ENCODE measurements at regions not wholly inside any gene's neighbourhood (a gene's known extent, or its start where the extent isn't known, plus 50 kb on each side); places are given as distances from the start of the nearest gene placed in this dataset.

DNA sequence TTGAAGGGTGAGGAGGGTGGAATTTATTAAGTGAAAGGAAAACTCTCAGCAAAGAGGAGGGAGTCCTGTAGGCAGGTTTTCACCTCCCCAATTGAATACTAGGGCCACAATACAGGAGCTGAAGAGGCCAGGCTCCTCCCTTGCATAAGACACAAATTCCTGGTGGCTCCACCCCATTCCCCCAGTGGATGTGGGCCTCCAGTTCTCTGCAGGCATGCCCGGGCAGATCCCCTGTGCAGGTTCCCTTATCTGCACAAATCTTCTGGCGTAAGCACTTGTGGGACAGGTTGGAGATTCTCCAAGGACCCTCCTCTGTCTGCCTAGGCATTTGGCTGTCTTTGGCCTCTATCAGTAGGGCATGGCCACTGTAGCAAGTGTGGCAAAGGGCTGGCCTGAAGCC lies 847.1 kb upstream of the MBL2 start:
- CTCF ChIA-PET = no interaction called here
- H3K36me3 Mint-ChIP-seq (ENCODE audit: low read depth) = no peaks in the 10 kb centered on the region
- no peak overlapping the region for H3K27ac Mint-ChIP-seq
- POLR2A ChIA-PET = no interaction called here
- no peaks in the 10 kb centered on the region for H3K4me1 Mint-ChIP-seq (ENCODE audit: low read depth)
- no peak for DNase-seq
- no peak overlapping the region for H3K4me3 Mint-ChIP-seq
- H3K9me3 Mint-ChIP-seq = peaks cover 2% of the 10 kb centered on the region
- ATAC-seq = no peak
- no peaks in the 10 kb centered on the region for H3K27me3 Mint-ChIP-seq
- intact Hi-C loops (cut with micrococcal nuclease) = no loop called here
- TF ChIP-seq, protein P1, sequence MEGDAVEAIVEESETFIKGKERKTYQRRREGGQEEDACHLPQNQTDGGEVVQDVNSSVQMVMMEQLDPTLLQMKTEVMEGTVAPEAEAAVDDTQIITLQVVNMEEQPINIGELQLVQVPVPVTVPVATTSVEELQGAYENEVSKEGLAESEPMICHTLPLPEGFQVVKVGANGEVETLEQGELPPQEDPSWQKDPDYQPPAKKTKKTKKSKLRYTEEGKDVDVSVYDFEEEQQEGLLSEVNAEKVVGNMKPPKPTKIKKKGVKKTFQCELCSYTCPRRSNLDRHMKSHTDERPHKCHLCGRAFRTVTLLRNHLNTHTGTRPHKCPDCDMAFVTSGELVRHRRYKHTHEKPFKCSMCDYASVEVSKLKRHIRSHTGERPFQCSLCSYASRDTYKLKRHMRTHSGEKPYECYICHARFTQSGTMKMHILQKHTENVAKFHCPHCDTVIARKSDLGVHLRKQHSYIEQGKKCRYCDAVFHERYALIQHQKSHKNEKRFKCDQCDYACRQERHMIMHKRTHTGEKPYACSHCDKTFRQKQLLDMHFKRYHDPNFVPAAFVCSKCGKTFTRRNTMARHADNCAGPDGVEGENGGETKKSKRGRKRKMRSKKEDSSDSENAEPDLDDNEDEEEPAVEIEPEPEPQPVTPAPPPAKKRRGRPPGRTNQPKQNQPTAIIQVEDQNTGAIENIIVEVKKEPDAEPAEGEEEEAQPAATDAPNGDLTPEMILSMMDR (IDR thresholded peaks at IDR 0.05) = no peak

DNA sequence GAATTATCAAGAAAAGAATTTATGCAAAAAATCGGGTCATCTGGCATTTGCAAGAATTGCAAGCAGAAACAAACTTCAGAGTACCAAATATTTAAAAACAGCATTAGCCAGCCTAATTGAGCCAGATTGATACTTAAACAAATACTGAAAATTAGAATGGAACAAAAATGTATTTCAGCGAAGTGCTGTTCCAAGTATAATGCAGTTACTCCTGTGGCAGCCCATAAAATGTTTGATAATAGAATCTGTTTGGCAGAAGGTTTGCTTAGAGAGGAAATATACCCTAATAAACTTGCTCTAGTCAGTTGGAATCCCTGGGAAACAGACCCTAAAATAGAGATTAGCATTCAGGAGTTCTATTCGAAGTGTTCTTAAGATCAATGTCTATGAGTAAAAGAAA lies 835.1 kb upstream of the MBL2 start:
- DNase-seq = no peak
- TF ChIP-seq, protein P1 (IDR thresholded peaks at IDR 0.05) = no peak
- ChIA-PET POLR2A (no interaction called here), CTCF (no interaction called here)
- no peaks in the 10 kb centered on the region for H3K36me3 Mint-ChIP-seq (ENCODE audit: low read depth)
- no peak overlapping the region for H3K4me3 Mint-ChIP-seq
- H3K9me3 Mint-ChIP-seq = no peaks in the 10 kb centered on the region
- no peak overlapping the region for H3K27ac Mint-ChIP-seq
- no peak for ATAC-seq
- no peaks in the 10 kb centered on the region for H3K27me3 Mint-ChIP-seq
- intact Hi-C loops (cut with micrococcal nuclease) = no loop called here
- H3K4me1 Mint-ChIP-seq (ENCODE audit: low read depth) = no peaks in the 10 kb centered on the region

DNA sequence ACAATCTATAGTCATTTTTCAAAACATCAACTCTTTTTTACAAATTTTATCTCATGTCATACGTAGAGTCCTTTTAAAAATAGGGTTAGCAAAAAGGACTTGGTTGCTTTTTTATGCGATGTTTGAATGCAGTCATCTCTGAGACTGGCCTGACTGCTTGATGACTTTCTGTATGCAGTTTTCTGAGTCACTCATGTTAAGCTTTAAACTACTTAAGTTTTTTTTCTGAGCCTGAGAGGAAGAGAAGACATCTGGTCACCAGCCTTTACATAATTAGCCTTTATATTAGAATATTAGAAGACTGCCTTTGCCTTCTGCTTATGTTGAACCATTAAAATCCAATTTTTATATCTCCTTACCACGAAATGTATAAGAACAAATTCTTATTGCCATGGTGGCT lies 834.4 kb upstream of the MBL2 start:
- CTCF ChIA-PET = no interaction called here
- Mint-ChIP-seq H3K9me3 (no peaks in the 10 kb centered on the region), H3K27ac (no peak overlapping the region), H3K27me3 (no peaks in the 10 kb centered on the region), H3K4me3 (no peak overlapping the region), H3K4me1 (ENCODE audit: low read depth) (no peaks in the 10 kb centered on the region), H3K36me3 (ENCODE audit: low read depth) (no peaks in the 10 kb centered on the region)
- TF ChIP-seq, protein P1 (IDR thresholded peaks at IDR 0.05) = no peak
- POLR2A ChIA-PET = interaction anchor here (0.6 kb wide), 1 partner anchor 175 kb away, joined by 3 read pairs; no protein-coding TSS in a partner anchor
- intact Hi-C loops (cut with micrococcal nuclease) = no loop called here
- ATAC-seq (no peak), DNase-seq (no peak)

DNA sequence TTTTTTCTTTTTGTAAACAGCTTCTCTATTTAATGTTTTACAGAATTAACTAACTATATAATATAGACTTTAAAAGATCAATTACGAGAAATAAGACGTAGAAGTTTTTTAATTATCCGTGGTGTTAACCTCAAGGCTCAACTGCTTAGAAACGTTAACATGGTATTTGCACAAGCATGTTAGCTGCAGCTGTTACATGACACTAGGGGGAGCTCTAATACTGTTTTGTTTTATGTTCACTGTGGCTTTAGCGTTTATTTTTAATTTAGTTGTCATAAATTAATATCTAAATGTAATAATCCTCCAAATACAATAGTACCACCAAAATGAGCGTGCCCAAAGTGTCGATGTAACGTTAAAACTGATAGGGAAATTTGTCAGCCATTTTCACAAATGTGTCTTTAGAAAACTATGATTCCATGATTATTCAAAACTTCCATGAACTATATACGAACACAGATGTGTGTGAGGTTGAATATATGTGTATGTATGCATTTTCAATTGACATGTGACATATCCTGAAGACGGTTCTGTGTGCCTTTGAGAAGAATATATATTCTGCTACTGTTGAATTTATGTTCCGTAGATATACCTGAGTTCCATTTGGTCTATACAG lies 828.8 kb upstream of the MBL2 start:
- Mint-ChIP-seq H3K9me3 (peaks cover 4% of the 10 kb centered on the region), H3K27me3 (no peaks in the 10 kb centered on the region), H3K36me3 (ENCODE audit: low read depth) (no peaks in the 10 kb centered on the region), H3K4me3 (no peak overlapping the region), H3K27ac (no peak overlapping the region), H3K4me1 (ENCODE audit: low read depth) (no peaks in the 10 kb centered on the region)
- no peak for ATAC-seq
- intact Hi-C loops (cut with micrococcal nuclease) = no loop called here
- ChIA-PET CTCF (interaction anchor here (1.1 kb wide), 1 partner anchor 11 kb away, joined by 3 read pairs; no protein-coding TSS in a partner anchor), POLR2A (no interaction called here)
- TF ChIP-seq, protein P1 (IDR thresholded peaks at IDR 0.05) = peak; percentile 82
- DNase-seq = no peak

DNA sequence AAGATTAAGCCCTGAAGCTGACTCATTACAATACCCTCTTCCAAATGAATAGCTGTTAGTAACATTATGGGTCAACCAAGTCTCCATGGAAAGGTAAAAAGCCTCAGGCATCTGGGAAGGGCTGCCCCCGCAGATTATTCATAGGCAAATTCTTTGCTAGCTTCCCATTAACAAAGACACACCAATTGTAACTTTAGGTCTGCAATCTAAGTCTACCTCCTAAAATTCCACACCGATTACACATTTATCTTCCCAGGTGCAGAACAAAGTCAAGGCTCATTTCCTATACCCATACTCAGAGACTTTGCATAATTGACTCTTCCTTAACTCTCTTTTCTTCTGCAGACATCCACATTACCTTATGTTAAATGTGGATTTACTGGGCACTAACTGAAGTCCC lies 826.3 kb upstream of the MBL2 start:
- H3K4me1 Mint-ChIP-seq (ENCODE audit: low read depth) = no peaks in the 10 kb centered on the region
- intact Hi-C loops (cut with micrococcal nuclease) = no loop called here
- POLR2A ChIA-PET = no interaction called here

More for the DNA sequence above, 826.3 kb upstream of the MBL2 start:
- Mint-ChIP-seq H3K36me3 (ENCODE audit: low read depth) (no peaks in the 10 kb centered on the region), H3K27ac (no peak overlapping the region), H3K4me3 (no peak overlapping the region), H3K27me3 (no peaks in the 10 kb centered on the region), H3K9me3 (peaks cover 4% of the 10 kb centered on the region)
- DNase-seq (no peak), ATAC-seq (no peak)
- CTCF ChIA-PET = no interaction called here
- TF ChIP-seq, protein P1 (IDR thresholded peaks at IDR 0.05) = no peak
